ENCODE measurements at regions not wholly inside any gene's neighbourhood (a gene's known extent, or its start where the extent isn't known, plus 50 kb on each side); places are given as distances from the start of the nearest gene placed in this dataset.

DNA sequence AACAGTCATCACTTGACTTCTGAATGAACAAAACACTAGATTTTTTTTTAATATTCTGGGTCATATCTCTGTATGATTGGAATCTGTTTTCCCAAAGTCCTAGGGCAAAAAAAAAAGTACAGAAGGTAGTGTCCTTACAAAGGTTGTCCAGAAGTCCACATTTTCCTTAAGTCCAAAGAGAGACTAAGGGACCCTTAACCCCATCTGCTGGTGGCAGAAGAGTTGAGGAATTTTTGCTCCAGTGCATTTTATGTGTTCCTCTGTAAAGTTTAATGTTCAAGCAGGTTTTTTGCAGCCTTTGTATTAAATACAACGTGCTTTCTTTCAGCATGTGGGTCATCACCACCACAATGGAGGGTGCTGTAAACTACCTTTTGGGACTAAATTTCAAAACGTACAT is 215.9 kb downstream of the SP3 start:
- TF ChIP-seq, protein P1, sequence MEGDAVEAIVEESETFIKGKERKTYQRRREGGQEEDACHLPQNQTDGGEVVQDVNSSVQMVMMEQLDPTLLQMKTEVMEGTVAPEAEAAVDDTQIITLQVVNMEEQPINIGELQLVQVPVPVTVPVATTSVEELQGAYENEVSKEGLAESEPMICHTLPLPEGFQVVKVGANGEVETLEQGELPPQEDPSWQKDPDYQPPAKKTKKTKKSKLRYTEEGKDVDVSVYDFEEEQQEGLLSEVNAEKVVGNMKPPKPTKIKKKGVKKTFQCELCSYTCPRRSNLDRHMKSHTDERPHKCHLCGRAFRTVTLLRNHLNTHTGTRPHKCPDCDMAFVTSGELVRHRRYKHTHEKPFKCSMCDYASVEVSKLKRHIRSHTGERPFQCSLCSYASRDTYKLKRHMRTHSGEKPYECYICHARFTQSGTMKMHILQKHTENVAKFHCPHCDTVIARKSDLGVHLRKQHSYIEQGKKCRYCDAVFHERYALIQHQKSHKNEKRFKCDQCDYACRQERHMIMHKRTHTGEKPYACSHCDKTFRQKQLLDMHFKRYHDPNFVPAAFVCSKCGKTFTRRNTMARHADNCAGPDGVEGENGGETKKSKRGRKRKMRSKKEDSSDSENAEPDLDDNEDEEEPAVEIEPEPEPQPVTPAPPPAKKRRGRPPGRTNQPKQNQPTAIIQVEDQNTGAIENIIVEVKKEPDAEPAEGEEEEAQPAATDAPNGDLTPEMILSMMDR (IDR thresholded peaks at IDR 0.05): no peak
- TF ChIP-seq ZFX (IDR thresholded peaks at IDR 0.05; ENCODE audit: borderline replicate concordance): no peak
